GM12864 (cell line): ENCODE measurements at regions not wholly inside any gene's neighbourhood (a gene's known extent, or its start where the extent isn't known, plus 50 kb on each side); places are given as distances from the start of the nearest gene placed in this dataset.
A peak's percentile ranks its signal among the peaks of the same experiment; 100 is the strongest.

Experiments
- DNase-seq: peaks from one replicate; pipeline ENCODE4 v3.0.0-alpha.2; 2011; ENCODE audit warnings: low read depth
- H3K4me3 ChIP-seq: 2 replicates; pipeline ENCODE4 v1.5.1; 2011; ENCODE audit warnings: mild to moderate bottlenecking, low read depth, low read length, control low read depth
- TF ChIP-seq, protein P1 (sequence below): IDR thresholded peaks from 2 replicates; pipeline ENCODE4 v1.5.1; 2011; ENCODE audit warnings: low read depth, mild to moderate bottlenecking, moderate library complexity, low read length, control low read depth, inconsistent platforms; ENCODE audit errors: missing control alignments

GRCh38 chr13:97849305-97849704 lies 104.2 kb upstream of the IPO5 start:
- TF ChIP-seq, protein P1, sequence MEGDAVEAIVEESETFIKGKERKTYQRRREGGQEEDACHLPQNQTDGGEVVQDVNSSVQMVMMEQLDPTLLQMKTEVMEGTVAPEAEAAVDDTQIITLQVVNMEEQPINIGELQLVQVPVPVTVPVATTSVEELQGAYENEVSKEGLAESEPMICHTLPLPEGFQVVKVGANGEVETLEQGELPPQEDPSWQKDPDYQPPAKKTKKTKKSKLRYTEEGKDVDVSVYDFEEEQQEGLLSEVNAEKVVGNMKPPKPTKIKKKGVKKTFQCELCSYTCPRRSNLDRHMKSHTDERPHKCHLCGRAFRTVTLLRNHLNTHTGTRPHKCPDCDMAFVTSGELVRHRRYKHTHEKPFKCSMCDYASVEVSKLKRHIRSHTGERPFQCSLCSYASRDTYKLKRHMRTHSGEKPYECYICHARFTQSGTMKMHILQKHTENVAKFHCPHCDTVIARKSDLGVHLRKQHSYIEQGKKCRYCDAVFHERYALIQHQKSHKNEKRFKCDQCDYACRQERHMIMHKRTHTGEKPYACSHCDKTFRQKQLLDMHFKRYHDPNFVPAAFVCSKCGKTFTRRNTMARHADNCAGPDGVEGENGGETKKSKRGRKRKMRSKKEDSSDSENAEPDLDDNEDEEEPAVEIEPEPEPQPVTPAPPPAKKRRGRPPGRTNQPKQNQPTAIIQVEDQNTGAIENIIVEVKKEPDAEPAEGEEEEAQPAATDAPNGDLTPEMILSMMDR, result peak; percentile 25
- DNase-seq, result peak; percentile 27
- no peak overlapping the region for H3K4me3 ChIP-seq

DNA sequence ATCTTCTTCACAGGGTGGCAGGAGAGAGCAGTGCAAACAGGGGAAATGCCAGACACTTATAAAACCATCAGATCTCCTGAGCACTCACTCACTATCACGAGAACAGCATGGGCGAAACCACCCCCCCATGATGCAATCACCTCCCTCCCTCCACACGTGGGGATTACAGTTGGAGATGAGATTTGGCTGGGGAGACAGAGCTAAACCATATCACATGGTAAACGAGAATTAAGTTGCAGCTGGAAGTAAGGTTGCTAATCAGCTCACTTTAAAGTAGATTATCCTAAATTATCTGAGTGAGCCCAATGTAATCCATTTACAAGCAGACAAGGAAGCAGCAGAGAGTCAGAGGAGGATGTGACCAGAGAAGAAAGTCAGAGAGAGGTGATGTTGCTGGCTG lies 102.2 kb upstream of the IPO5 start:
- DNase-seq, result no peak
- no peak overlapping the region for H3K4me3 ChIP-seq
- TF ChIP-seq, protein P1, result no peak

DNA sequence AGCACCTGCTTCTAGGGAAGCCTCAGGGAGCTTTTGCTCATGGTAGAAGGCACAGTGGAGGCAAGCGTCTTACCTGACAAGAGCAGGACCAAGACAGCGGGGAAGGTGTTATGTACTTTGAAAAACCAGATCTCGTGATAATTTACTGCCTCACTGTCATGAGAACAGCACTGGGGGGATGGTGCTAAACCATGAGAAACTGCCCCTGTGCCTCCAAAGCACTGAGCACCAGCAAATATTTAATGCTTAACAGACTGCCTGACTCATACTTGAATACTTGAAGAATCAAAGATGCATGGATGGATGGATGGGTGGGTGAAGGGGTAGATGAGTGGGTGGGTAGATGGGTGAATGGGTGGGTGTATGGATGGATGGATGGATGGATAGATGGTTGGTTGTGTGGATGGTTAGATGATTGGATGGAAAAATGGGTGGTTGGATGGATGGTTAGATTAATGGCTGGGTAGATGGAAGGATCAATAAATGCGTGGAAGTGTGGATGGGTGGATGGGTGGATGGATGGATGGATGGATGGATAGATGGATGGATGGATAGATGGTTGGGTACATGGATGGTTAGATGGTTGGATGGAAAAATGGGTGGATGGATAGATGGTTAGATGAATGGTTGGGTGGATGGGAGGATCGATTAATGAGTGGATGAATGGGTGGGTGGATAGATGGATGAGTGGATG lies 101.1 kb upstream of the IPO5 start:
- no peak for DNase-seq
- no peak overlapping the region for H3K4me3 ChIP-seq
- TF ChIP-seq, protein P1, result no peak

DNA sequence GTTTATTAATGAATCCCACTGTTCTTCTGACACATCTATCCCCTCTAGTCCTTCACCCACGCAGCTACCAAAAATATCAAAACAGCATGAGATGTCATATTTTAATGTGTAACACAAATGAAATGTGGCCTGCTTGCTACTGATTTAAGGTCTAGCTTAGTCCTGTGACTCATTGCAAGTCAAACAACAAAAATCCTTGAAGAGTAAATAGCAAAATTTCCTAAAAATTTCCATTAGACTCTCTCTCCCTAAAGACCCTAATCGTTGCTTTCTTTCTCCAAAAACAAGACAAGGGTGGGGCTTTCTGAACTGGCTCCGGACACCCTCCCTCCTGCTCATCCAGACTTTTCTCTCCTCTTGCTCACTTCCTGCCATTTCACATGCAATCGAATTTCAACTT lies 99.9 kb upstream of the IPO5 start:
- TF ChIP-seq, protein P1, result no peak
- DNase-seq, result no peak
- no peak overlapping the region for H3K4me3 ChIP-seq

GRCh38 chr13:97855570-97856303 lies 97.7 kb upstream of the IPO5 start:
- H3K4me3 ChIP-seq, result no peak overlapping the region
- no peak for DNase-seq
- TF ChIP-seq, protein P1, result peak; percentile 83

- TF ChIP-seq, protein P1, result no peak
- no peak overlapping the region for H3K4me3 ChIP-seq
- DNase-seq, result no peak
These were observed 97.2 kb upstream of the IPO5 start for GRCh38 chr13:97856304-97856675.
